CD4-positive, alpha-beta T cell (primary cell): ENCODE measurements at regions not wholly inside any gene's neighbourhood (a gene's known extent, or its start where the extent isn't known, plus 50 kb on each side); places are given as distances from the start of the nearest gene placed in this dataset.

Source experiments
- ATAC-seq: fragments of 200-7000 bp; cut with Tn5 transposase; one replicate; pipeline ENCODE4 v1.10.0; 2022; ENCODE audit warnings: mild to moderate bottlenecking; ENCODE audit not compliant: poor library complexity
- CTCF ChIA-PET: fragments of 350-600 bp; sonication (Branson Sonifier 250); formaldehyde crosslinking; loops from one replicate; lab custom pipeline; 2021; ENCODE audit warnings: antibody characterized with exemption, inconsistent platforms; lab: Charles Lee
- POLR2A ChIA-PET: fragments of 350-600 bp; sonication (Branson Sonifier 250); formaldehyde crosslinking; loops from one replicate; lab custom pipeline; 2021; ENCODE audit warnings: antibody characterized with exemption, inconsistent platforms; lab: Charles Lee
- DNase-seq, 14 experiments: peaks; one replicate each; pipeline ENCODE4 v3.0.0-alpha.2; 2013 to 2020; ENCODE audit warnings: mixed read lengths in 2 of 14
- H3K27ac ChIP-seq, 2 donors: one replicate each; pipeline versions ENCODE4 v1.5.1 to v1.7.0; 2013; ENCODE audit warnings: low read length in 2 of 2, low read depth in 1 of 2, mild to moderate bottlenecking in 1 of 2
- H3K27me3 ChIP-seq, 2 experiments: 1 replicate in 1 of 2; 2 replicates in 1 of 2; pipeline versions ENCODE4 v1.6.1 to v1.7.0; 2013; ENCODE audit warnings: low read length in 2 of 2, control low read depth in 1 of 2, mild to moderate bottlenecking in 1 of 2, moderate library complexity in 1 of 2; ENCODE audit not compliant: insufficient read depth in 2 of 2, control insufficient read depth in 1 of 2
- H3K36me3 ChIP-seq: one replicate; pipeline ENCODE4 v1.6.1; 2013; ENCODE audit warnings: low read length, control low read depth; ENCODE audit not compliant: insufficient read depth
- H3K4me1 ChIP-seq: one replicate; pipeline ENCODE4 v1.6.1; 2013; ENCODE audit warnings: low read length, control low read depth; ENCODE audit not compliant: insufficient read depth
- H3K4me3 ChIP-seq: one replicate; pipeline ENCODE4 v1.5.1; 2013; ENCODE audit warnings: mild to moderate bottlenecking, low read length, moderate library complexity
- H3K9me3 ChIP-seq, 2 experiments: 1 replicate in 1 of 2; 2 replicates in 1 of 2; pipeline versions ENCODE4 v1.6.1 to v1.7.0; 2013; ENCODE audit warnings: low read length in 2 of 2, mild to moderate bottlenecking in 2 of 2, control low read depth in 1 of 2, moderate library complexity in 1 of 2; ENCODE audit not compliant: control insufficient read depth in 1 of 2, insufficient read depth in 1 of 2
- H3K27ac Mint-ChIP-seq: one replicate; pipeline ENCODE4 v1.8.0; 2020; ENCODE audit warnings: mixed read lengths
- H3K27me3 Mint-ChIP-seq: one replicate; pipeline ENCODE4 v1.8.0; 2021; ENCODE audit warnings: mixed read lengths
- H3K36me3 Mint-ChIP-seq: one replicate; pipeline ENCODE4 v1.8.0; 2021; ENCODE audit warnings: low read depth, mixed read lengths
- H3K4me1 Mint-ChIP-seq: one replicate; pipeline ENCODE4 v1.8.0; 2021; ENCODE audit warnings: low read depth, mixed read lengths
- H3K4me3 Mint-ChIP-seq: one replicate; pipeline ENCODE4 v1.8.0; 2020; ENCODE audit warnings: mild to moderate bottlenecking, mixed read lengths
- H3K9me3 Mint-ChIP-seq: one replicate; pipeline ENCODE4 v1.8.0; 2020; ENCODE audit warnings: mixed read lengths
- intact Hi-C, 2 experiments: fragments of 100-400 bp; cut with DNase I in 1 of 2; cut with micrococcal nuclease in 1 of 2; formaldehyde crosslinking; loops; one replicate each; pipeline versions ENCODE4 v1.15.1 to v1.9.0; 2023 to 2025; cut with DNase I, micrococcal nuclease
- TF ChIP-seq, protein P1 (sequence below): fragments of 200-600 bp; IDR thresholded peaks from one replicate; pipeline ENCODE4 v1.8.0; 2022; ENCODE audit warnings: antibody characterized with exemption, mild to moderate bottlenecking

DNA sequence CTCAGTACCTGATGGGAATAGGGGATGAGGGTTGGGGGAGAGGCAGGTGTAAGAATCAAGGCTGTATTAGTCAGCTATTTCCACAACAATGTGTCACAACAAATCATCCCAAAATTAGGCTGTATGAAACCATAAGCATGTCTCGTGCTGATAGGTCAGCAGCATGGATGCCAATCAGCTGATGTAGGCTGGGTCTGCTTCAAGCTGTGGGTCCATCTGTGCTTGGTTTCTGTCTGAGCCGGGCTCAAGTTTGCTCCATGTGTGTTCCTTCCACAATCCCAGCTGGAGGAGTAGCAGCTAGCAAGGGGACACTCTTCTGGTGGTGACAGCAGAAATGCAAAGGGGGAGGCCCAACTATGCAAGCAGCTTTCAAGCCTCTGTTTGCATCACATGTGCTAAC, 97.9 kb upstream of the ZNF746 start:
- no peaks in the 10 kb centered on the region for H3K9me3 Mint-ChIP-seq
- peaks cover 77% of the 10 kb centered on the region for H3K36me3 Mint-ChIP-seq
- POLR2A ChIA-PET: no interaction called here
- intact Hi-C loops: no loop called here
- peaks cover 13% of the 10 kb centered on the region for H3K4me1 ChIP-seq
- no peak overlapping the region for H3K27ac ChIP-seq
- H3K9me3 ChIP-seq: no peaks in the 10 kb centered on the region
- no peak overlapping the region for H3K4me3 ChIP-seq
- no peak for ATAC-seq
- no peaks in the 10 kb centered on the region for H3K27me3 Mint-ChIP-seq
- no peaks in the 10 kb centered on the region for H3K27me3 ChIP-seq
- H3K36me3 ChIP-seq: peaks cover 48% of the 10 kb centered on the region
- TF ChIP-seq, protein P1, sequence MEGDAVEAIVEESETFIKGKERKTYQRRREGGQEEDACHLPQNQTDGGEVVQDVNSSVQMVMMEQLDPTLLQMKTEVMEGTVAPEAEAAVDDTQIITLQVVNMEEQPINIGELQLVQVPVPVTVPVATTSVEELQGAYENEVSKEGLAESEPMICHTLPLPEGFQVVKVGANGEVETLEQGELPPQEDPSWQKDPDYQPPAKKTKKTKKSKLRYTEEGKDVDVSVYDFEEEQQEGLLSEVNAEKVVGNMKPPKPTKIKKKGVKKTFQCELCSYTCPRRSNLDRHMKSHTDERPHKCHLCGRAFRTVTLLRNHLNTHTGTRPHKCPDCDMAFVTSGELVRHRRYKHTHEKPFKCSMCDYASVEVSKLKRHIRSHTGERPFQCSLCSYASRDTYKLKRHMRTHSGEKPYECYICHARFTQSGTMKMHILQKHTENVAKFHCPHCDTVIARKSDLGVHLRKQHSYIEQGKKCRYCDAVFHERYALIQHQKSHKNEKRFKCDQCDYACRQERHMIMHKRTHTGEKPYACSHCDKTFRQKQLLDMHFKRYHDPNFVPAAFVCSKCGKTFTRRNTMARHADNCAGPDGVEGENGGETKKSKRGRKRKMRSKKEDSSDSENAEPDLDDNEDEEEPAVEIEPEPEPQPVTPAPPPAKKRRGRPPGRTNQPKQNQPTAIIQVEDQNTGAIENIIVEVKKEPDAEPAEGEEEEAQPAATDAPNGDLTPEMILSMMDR: no peak
- CTCF ChIA-PET: no interaction called here
- no peak overlapping the region for H3K4me3 Mint-ChIP-seq
- DNase-seq: no peak
- no peak overlapping the region for H3K27ac Mint-ChIP-seq
- peaks cover 24% of the 10 kb centered on the region for H3K4me1 Mint-ChIP-seq

DNA sequence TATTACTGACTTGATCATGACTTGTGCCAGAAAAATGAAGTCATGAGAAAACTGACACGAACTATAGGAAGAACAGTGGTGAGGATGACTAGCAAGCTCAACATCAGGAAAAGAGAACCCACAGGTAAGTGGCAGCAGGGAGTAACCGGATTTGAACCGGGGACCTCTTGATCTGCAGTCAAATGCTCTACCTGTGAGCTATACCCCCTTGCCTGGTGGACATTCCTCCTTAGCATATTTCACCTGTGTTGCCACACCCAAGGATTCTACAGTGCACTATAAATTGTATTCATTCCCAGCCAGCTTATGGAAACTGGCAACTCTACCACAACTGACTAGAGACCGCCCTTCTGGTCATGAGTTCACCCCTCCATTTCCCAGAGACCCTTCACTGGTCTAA, 97.5 kb upstream of the ZNF746 start:
- POLR2A ChIA-PET: no interaction called here
- TF ChIP-seq, protein P1: no peak
- Mint-ChIP-seq H3K27me3 (no peaks in the 10 kb centered on the region), H3K36me3 (peaks cover 79% of the 10 kb centered on the region), H3K4me3 (no peak overlapping the region), H3K4me1 (peaks cover 20% of the 10 kb centered on the region), H3K9me3 (no peaks in the 10 kb centered on the region), H3K27ac (no peak overlapping the region)
- intact Hi-C loops: no loop called here
- Histone ChIP-seq H3K36me3 (peaks cover 51% of the 10 kb centered on the region), H3K9me3 (no peaks in the 10 kb centered on the region), H3K27me3 (no peaks in the 10 kb centered on the region), H3K27ac (no peak overlapping the region), H3K4me1 (peaks cover 13% of the 10 kb centered on the region), H3K4me3 (no peak overlapping the region)
- ATAC-seq (no peak), DNase-seq (no peak)
- CTCF ChIA-PET: no interaction called here

DNA sequence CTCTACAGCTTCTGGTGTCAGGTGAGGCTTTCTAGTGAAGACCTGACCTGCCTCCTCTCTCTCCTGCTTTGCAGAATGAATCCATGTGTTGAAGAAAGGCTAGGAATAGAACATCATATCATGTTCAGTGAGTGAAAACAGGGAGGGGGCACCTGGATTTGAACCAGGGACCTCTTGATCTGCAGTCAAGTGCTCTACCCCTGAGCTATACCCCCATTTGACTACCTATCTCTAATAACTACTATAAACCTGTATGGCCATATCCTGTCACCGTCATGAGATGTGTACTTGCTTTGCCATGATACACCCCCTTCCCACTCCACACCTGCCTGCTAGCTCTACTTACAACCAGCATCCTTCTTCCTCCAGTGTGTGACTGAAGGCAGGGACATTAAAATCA, 91.3 kb upstream of the ZNF746 start:
- H3K9me3 Mint-ChIP-seq: no peaks in the 10 kb centered on the region
- ATAC-seq (no peak), DNase-seq (no peak)
- H3K4me1 Mint-ChIP-seq: peaks cover 5% of the 10 kb centered on the region
- Histone ChIP-seq H3K4me3 (no peak overlapping the region), H3K4me1 (no peaks in the 10 kb centered on the region), H3K9me3 (no peaks in the 10 kb centered on the region), H3K36me3 (peaks cover 62% of the 10 kb centered on the region), H3K27me3 (no peaks in the 10 kb centered on the region), H3K27ac (no peak overlapping the region)
- intact Hi-C loops: no loop called here
- H3K4me3 Mint-ChIP-seq: no peak overlapping the region
- POLR2A ChIA-PET: no interaction called here
- TF ChIP-seq, protein P1: no peak
- no peak overlapping the region for H3K27ac Mint-ChIP-seq
- CTCF ChIA-PET: no interaction called here
- peaks cover 78% of the 10 kb centered on the region for H3K36me3 Mint-ChIP-seq
- no peaks in the 10 kb centered on the region for H3K27me3 Mint-ChIP-seq
